Fibroblast of lung (primary cell): ENCODE measurements at regions not wholly inside any gene's neighbourhood (a gene's known extent, or its start where the extent isn't known, plus 50 kb on each side); places are given as distances from the start of the nearest gene placed in this dataset.
"Not testable (repeated sequence)": the region's sequence is repeated elsewhere in the genome, so short reads cannot be mapped to it uniquely, and the experiment has no call there.

Experiments
- DNase-seq, 2 donors: peaks; one replicate each; pipeline versions ENCODE4 v3.0.0 to v3.0.0-alpha.2; 2010; ENCODE audit warnings: low read depth in 2 of 2
- H2AFZ ChIP-seq: 2 replicates; pipeline ENCODE4 v1.5.1; 2012; ENCODE audit warnings: low read length, control low read depth, inconsistent platforms
- H3K27ac ChIP-seq: 2 replicates; pipeline ENCODE4 v1.5.1; 2011; ENCODE audit warnings: low read length, control low read depth; ENCODE audit not compliant: insufficient read depth
- H3K27me3 ChIP-seq: 2 replicates; pipeline ENCODE4 v1.5.1; 2011; ENCODE audit warnings: mild to moderate bottlenecking, low read length; ENCODE audit not compliant: control insufficient read depth, insufficient read depth
- H3K36me3 ChIP-seq: 2 replicates; pipeline ENCODE4 v1.5.1; 2011; ENCODE audit warnings: low read length; ENCODE audit not compliant: control insufficient read depth, insufficient read depth
- H3K4me1 ChIP-seq: 2 replicates; pipeline ENCODE4 v1.5.1; 2011; ENCODE audit warnings: low read length; ENCODE audit not compliant: control insufficient read depth, insufficient read depth; ENCODE audit errors: extremely low read depth
- H3K4me2 ChIP-seq: 2 replicates; pipeline ENCODE4 v1.5.1; 2011; ENCODE audit warnings: low read length, control low read depth; ENCODE audit not compliant: insufficient read depth; ENCODE audit errors: extremely low read depth
- H3K4me3 ChIP-seq, 4 experiments: fragments of 200-600 bp in 1 of 4; sonication (generic) in 1 of 4; replicated peaks in 1 of 4; 2 replicates each; pipeline ENCODE4 v1.5.1; 2011 to 2016; ENCODE audit warnings: low read length in 4 of 4, low read depth in 3 of 4, mild to moderate bottlenecking in 3 of 4, control low read depth in 2 of 4, inconsistent platforms in 1 of 4, mixed read lengths in 1 of 4; ENCODE audit not compliant: insufficient read depth in 1 of 4; ENCODE audit errors: control extremely low read depth in 1 of 4
- H3K79me2 ChIP-seq: 2 replicates; pipeline ENCODE4 v1.5.1; 2012; ENCODE audit warnings: mild to moderate bottlenecking, low read length, inconsistent platforms; ENCODE audit not compliant: control insufficient read depth, insufficient read depth
- H3K9ac ChIP-seq: 2 replicates; pipeline ENCODE4 v1.5.1; 2011; ENCODE audit warnings: mild to moderate bottlenecking, low read length, control low read depth; ENCODE audit not compliant: insufficient read depth
- H3K9me3 ChIP-seq: 2 replicates; pipeline ENCODE4 v1.5.1; 2012; ENCODE audit warnings: low read depth, low read length; ENCODE audit not compliant: control insufficient read depth, insufficient read depth
- H4K20me1 ChIP-seq: 2 replicates; pipeline ENCODE4 v1.5.1; 2011; ENCODE audit warnings: low read length; ENCODE audit not compliant: control insufficient read depth, insufficient read depth; ENCODE audit errors: extremely low read depth
- CTCF ChIP-seq, 2 donors: IDR thresholded peaks in 1 of 2; conservative IDR thresholded peaks in 1 of 2; 1 replicate in 1 of 2; 2 replicates in 1 of 2; pipeline ENCODE4 v1.5.1; 2011 to 2012; ENCODE audit warnings: low read length in 2 of 2, control low read depth in 1 of 2, inconsistent platforms in 1 of 2, low read depth in 1 of 2, mild to moderate bottlenecking in 1 of 2
- EZH2 ChIP-seq: IDR thresholded peaks from 2 replicates; pipeline ENCODE4 v1.5.1; 2012; ENCODE audit warnings: low read length, control low read depth, mild to moderate bottlenecking; ENCODE audit errors: missing control alignments

GRCh38 chr4:141562649-141563048, 73.7 kb upstream of the IL15 start:
- Histone ChIP-seq H3K36me3 (no peaks in the 10 kb centered on the region), H3K9me3 (no peaks in the 10 kb centered on the region), H3K4me3 (no peak overlapping the region), H4K20me1 (no peaks in the 10 kb centered on the region), H3K79me2 (no peaks in the 10 kb centered on the region), H2AFZ (no peak overlapping the region), H3K9ac (no peak overlapping the region), H3K4me1 (no peaks in the 10 kb centered on the region), H3K4me2 (no peak overlapping the region), H3K27ac (no peak overlapping the region), H3K27me3 (no peaks in the 10 kb centered on the region)
- TF ChIP-seq CTCF (conservative IDR thresholded peaks at IDR 0.05 in 1 of 2, IDR thresholded peaks at IDR 0.05 in 1 of 2; ENCODE audit: low read depth in 1 of 2, low read length in 2 of 2) (no peak), EZH2 (no peak)
- DNase-seq = no peak

DNA sequence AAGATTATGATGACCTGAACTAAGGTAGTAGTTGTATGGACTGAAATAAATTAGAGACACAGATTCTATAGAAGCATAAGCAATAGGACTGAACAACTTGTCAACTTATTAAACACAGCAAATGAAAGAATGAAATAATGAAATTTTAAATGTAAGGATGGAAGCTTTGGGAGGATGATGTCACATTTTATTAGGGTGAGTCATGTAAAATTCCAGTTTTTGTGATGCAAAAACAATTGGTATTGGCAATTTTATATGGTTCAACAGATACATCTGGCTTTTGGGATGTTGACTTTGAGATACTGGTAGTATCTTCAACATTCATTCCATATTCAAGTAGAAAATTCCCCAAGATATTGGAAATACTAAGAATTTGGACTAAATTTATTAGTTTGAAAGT, 72.7 kb upstream of the IL15 start:
- Histone ChIP-seq H2AFZ (no peak overlapping the region), H3K9me3 (no peaks in the 10 kb centered on the region), H3K4me2 (no peak overlapping the region), H3K4me1 (no peaks in the 10 kb centered on the region), H3K79me2 (no peaks in the 10 kb centered on the region), H4K20me1 (no peaks in the 10 kb centered on the region), H3K27me3 (no peaks in the 10 kb centered on the region), H3K4me3 (no peak overlapping the region), H3K9ac (no peak overlapping the region), H3K36me3 (no peaks in the 10 kb centered on the region), H3K27ac (no peak overlapping the region)
- DNase-seq = no peak
- no peak for TF ChIP-seq CTCF (conservative IDR thresholded peaks at IDR 0.05 in 1 of 2, IDR thresholded peaks at IDR 0.05 in 1 of 2; ENCODE audit: low read depth in 1 of 2, low read length in 2 of 2)
- no peak for TF ChIP-seq EZH2

- not testable (repeated sequence) for H3K9me3 ChIP-seq, H3K79me2 ChIP-seq, H3K36me3 ChIP-seq, H3K27ac ChIP-seq, H3K4me2 ChIP-seq, H2AFZ ChIP-seq, H4K20me1 ChIP-seq, H3K4me3 ChIP-seq, DNase-seq, H3K4me1 ChIP-seq, H3K27me3 ChIP-seq, H3K9ac ChIP-seq
Measured at GRCh38 chr4:141564961-141565360, 71.4 kb upstream of the IL15 start.
